OCI-LY3 (cell line): ENCODE measurements at regions not wholly inside any gene's neighbourhood (a gene's known extent, or its start where the extent isn't known, plus 50 kb on each side); places are given as distances from the start of the nearest gene placed in this dataset.

ENCODE experiments used
- H2AFZ ChIP-seq: fragments of 200-600, 300-600 bp; shearing (Covaris generic); 2 replicates; pipeline ENCODE4 v1.6.0; 2014; ENCODE audit warnings: antibody characterized with exemption, low read depth, low read length
- H3K27ac ChIP-seq: fragments of 200-600, 300-600 bp; sonication (generic); 2 replicates; pipeline ENCODE4 v1.5.1; 2014; ENCODE audit warnings: mild to moderate bottlenecking, low read length, moderate library complexity, mixed read lengths
- H3K27me3 ChIP-seq: fragments of 200-600, 300-600 bp; sonication (generic); 2 replicates; pipeline ENCODE4 v1.6.1; 2014; ENCODE audit warnings: low read depth, low read length, mixed read lengths
- H3K36me3 ChIP-seq: fragments of 200-600, 300-600 bp; sonication (generic); replicated peaks from 2 replicates; pipeline ENCODE3; 2014; ENCODE audit warnings: low read depth, low read length, mixed read lengths
- H3K4me1 ChIP-seq: fragments of 300-600, 200-600 bp; sonication (generic); 2 replicates; pipeline ENCODE4 v1.6.1; 2014; ENCODE audit warnings: low read length, mixed read lengths
- H3K4me2 ChIP-seq: fragments of 200-600, 300-600 bp; sonication (generic); 2 replicates; pipeline ENCODE4 v1.6.1; 2014; ENCODE audit warnings: low read length, mixed read lengths
- H3K4me3 ChIP-seq: fragments of 300-600, 200-600 bp; sonication (generic); 2 replicates; pipeline ENCODE4 v1.5.1; 2014; ENCODE audit warnings: antibody characterized with exemption, mild to moderate bottlenecking, low read length, moderate library complexity
- H3K79me2 ChIP-seq: fragments of 300-600, 200-600 bp; shearing (Covaris generic); 2 replicates; pipeline ENCODE4 v1.6.1; 2014; ENCODE audit warnings: mild to moderate bottlenecking, low read length, mixed read lengths
- H3K9ac ChIP-seq: fragments of 300-600, 200-600 bp; shearing (Covaris generic); 2 replicates; pipeline ENCODE4 v1.6.0; 2014; ENCODE audit warnings: mild to moderate bottlenecking, low read length, moderate library complexity
- H3K9me3 ChIP-seq: fragments of 200-600, 300-600 bp; shearing (Covaris generic); 2 replicates; pipeline ENCODE4 v1.6.1; 2014; ENCODE audit warnings: low read length, mixed read lengths; ENCODE audit not compliant: insufficient read depth
- H4K20me1 ChIP-seq: fragments of 200-600, 300-600 bp; sonication (generic); 2 replicates; pipeline ENCODE4 v1.6.1; 2016; ENCODE audit warnings: low read length, mixed read lengths; ENCODE audit not compliant: insufficient read depth
- EZH2phosphoT487 ChIP-seq: fragments of 200-600 bp; shearing (Covaris generic); IDR thresholded peaks from 2 replicates; pipeline ENCODE4 v1.6.1; 2018; ENCODE audit warnings: antibody characterized with exemption, mixed run types, low read depth
- TF ChIP-seq, protein P1 (sequence below): fragments of 200-600, 300-600 bp; sonication (generic); IDR thresholded peaks from 2 replicates; pipeline ENCODE4 v1.5.1; 2014; ENCODE audit warnings: antibody characterized with exemption, low read length, low read depth

DNA sequence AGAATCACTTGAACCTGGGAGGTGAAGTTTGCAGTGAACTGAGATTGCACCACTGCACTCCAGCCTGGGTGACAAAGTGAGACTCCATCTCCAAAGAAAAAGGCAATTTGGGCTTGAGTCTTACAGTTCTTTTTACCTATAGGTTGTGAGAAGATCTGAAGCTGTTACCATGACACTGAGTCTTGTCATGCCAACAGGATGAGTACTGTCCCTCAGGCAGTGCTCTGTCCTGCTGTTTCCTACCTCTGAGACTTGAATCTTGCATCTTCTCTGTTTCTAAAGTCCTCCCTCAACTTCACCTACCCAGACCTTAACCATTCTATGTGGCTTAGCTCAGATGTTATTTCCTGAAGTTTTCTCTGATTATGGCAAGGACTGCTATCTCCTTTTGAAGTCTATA is 400.8 kb upstream of the PRICKLE1 start:
- H3K27ac ChIP-seq = no peak overlapping the region
- no peak for TF ChIP-seq EZH2phosphoT487
- TF ChIP-seq, protein P1, sequence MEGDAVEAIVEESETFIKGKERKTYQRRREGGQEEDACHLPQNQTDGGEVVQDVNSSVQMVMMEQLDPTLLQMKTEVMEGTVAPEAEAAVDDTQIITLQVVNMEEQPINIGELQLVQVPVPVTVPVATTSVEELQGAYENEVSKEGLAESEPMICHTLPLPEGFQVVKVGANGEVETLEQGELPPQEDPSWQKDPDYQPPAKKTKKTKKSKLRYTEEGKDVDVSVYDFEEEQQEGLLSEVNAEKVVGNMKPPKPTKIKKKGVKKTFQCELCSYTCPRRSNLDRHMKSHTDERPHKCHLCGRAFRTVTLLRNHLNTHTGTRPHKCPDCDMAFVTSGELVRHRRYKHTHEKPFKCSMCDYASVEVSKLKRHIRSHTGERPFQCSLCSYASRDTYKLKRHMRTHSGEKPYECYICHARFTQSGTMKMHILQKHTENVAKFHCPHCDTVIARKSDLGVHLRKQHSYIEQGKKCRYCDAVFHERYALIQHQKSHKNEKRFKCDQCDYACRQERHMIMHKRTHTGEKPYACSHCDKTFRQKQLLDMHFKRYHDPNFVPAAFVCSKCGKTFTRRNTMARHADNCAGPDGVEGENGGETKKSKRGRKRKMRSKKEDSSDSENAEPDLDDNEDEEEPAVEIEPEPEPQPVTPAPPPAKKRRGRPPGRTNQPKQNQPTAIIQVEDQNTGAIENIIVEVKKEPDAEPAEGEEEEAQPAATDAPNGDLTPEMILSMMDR = no peak
- no peaks in the 10 kb centered on the region for H3K9me3 ChIP-seq

DNA sequence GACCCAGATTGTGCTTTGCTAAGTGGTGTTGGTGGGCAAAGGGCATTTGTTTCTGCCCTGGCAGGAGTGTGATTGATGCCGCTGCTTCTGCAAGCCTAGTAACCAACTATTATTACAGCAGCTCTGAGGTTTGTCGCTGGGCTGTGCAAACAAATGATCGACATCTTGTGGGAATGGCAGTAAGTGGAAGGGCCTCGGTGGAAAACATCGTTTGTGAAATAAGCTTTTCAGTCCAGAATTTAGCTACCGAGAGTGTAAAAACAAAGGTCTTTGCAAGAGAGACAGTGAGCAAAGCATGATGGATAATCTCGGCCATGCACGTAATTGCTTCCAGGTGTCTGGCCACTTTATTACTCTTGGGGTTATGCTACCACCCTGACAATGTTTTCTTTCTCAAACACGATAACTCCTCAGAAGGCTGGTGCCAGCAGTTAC is 397.7 kb upstream of the PRICKLE1 start:
- TF ChIP-seq EZH2phosphoT487 = no peak
- TF ChIP-seq, protein P1 = no peak
- H3K4me3 ChIP-seq = no peak overlapping the region
- no peaks in the 10 kb centered on the region for H3K9me3 ChIP-seq

More for the DNA sequence above, 400.8 kb upstream of the PRICKLE1 start:
- Histone ChIP-seq H3K4me1 (no peaks in the 10 kb centered on the region), H3K9ac (no peak overlapping the region), H4K20me1 (no peaks in the 10 kb centered on the region), H2AFZ (no peak overlapping the region), H3K27me3 (no peaks in the 10 kb centered on the region), H3K79me2 (no peaks in the 10 kb centered on the region), H3K4me3 (no peak overlapping the region), H3K36me3 (no peaks in the 10 kb centered on the region), H3K4me2 (no peak overlapping the region)

DNA sequence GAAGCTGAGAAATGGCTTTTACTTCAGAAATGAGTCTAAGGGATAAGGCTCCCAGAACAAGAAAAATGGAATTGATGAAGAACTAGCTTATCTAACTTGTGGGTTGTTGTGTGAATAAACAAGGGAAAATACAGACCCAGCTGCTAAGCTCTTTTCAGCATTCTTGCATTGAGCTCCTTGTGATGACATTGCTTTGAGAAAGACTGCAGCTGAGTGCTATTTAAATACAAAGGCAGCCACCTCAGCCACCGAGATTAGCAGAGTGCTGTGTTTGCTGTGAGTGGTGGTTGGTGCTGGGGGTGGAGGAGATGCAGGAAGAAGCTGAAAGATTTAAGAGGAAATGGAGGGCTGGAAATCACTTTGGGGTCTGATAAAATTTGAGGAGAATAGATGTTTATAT is 396.0 kb upstream of the PRICKLE1 start:
- Histone ChIP-seq H3K4me3 (no peak overlapping the region), H3K27ac (no peak overlapping the region), H3K4me1 (no peaks in the 10 kb centered on the region), H3K27me3 (no peaks in the 10 kb centered on the region), H3K4me2 (no peak overlapping the region), H3K9me3 (no peaks in the 10 kb centered on the region), H4K20me1 (no peaks in the 10 kb centered on the region), H2AFZ (no peak overlapping the region; the same call in 1 of the 2 replicates), H3K79me2 (no peaks in the 10 kb centered on the region), H3K36me3 (no peaks in the 10 kb centered on the region), H3K9ac (no peak overlapping the region)
- TF ChIP-seq EZH2phosphoT487 = no peak

More for the DNA sequence above, 397.7 kb upstream of the PRICKLE1 start:
- Histone ChIP-seq H4K20me1 (no peaks in the 10 kb centered on the region), H3K36me3 (no peaks in the 10 kb centered on the region), H3K4me2 (no peak overlapping the region), H3K9ac (no peak overlapping the region), H3K79me2 (no peaks in the 10 kb centered on the region), H3K27me3 (no peaks in the 10 kb centered on the region), H2AFZ (no peak overlapping the region), H3K4me1 (no peaks in the 10 kb centered on the region), H3K27ac (no peak overlapping the region)

DNA sequence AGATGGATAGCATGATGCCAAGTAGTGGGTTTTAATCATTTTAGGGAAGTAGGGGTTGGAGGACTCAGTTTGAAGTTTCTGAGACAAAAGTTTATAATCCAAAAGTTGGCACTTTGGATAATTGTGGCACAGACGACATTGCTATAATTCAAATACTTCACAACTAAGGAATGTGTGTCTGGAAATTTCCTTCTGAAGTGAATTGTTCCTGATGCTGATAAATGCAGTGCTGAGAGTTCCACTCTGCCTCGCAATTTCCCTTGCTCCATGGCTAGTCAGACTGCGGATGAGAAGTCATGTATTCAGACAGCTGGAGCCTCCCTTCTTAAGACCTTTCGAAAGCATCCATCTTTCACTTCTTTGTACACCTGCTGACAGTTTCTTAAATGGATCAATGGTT is 393.3 kb upstream of the PRICKLE1 start:
- no peak overlapping the region for H2AFZ ChIP-seq
- no peaks in the 10 kb centered on the region; the same call in 1 of the 2 replicates for H3K4me1 ChIP-seq
- no peak overlapping the region for H3K9ac ChIP-seq
- H3K27ac ChIP-seq = no peak overlapping the region
- no peaks in the 10 kb centered on the region for H4K20me1 ChIP-seq
- H3K4me3 ChIP-seq = no peak overlapping the region
- no peaks in the 10 kb centered on the region for H3K9me3 ChIP-seq
- H3K27me3 ChIP-seq = no peaks in the 10 kb centered on the region
- no peak for TF ChIP-seq EZH2phosphoT487
- TF ChIP-seq, protein P1 = no peak
- H3K79me2 ChIP-seq = no peaks in the 10 kb centered on the region
- H3K4me2 ChIP-seq = no peak overlapping the region
- H3K36me3 ChIP-seq = no peaks in the 10 kb centered on the region

DNA sequence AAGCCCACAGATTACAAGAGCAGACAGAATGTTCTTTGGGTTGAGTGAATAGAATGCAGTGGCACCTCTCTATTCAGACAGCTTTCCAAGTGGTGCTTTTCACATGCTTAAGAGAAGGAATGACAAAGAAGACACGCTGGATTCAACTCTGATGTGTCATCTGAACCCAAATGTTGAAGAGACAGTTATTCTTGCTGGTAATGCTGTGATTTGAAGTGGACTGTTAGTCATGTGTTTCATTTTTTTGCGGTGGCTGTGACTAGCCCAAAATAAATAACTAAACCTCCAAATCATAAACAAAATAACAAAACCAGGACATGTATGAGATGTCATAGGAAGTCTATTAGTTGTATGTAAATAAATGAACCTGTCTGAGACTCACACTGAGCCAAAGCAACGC is 391.8 kb upstream of the PRICKLE1 start:
- H3K27me3 ChIP-seq = no peaks in the 10 kb centered on the region
- H3K4me2 ChIP-seq = no peak overlapping the region
- TF ChIP-seq EZH2phosphoT487 = no peak
- TF ChIP-seq, protein P1 = no peak
- no peak overlapping the region for H3K9ac ChIP-seq
- H2AFZ ChIP-seq = no peak overlapping the region
- H3K79me2 ChIP-seq = no peaks in the 10 kb centered on the region
- H3K4me3 ChIP-seq = no peak overlapping the region
- no peaks in the 10 kb centered on the region for H3K9me3 ChIP-seq
- no peaks in the 10 kb centered on the region for H3K36me3 ChIP-seq
- H3K27ac ChIP-seq = no peak overlapping the region
- no peaks in the 10 kb centered on the region for H4K20me1 ChIP-seq
- peaks cover 3% of the 10 kb centered on the region; the same call in 1 of the 2 replicates for H3K4me1 ChIP-seq
